Dedifferentiated amniotic fluid mesenchymal stem cell (primary cell): ENCODE measurements at regions not wholly inside any gene's neighbourhood (a gene's known extent, or its start where the extent isn't known, plus 50 kb on each side); places are given as distances from the start of the nearest gene placed in this dataset.

Source experiments
- DNase-seq: peaks from one replicate; pipeline ENCODE4 v3.0.0-alpha.2; 2016; ENCODE audit errors: extremely low spot score

- no peak for DNase-seq
Observed at GRCh38 chr13:59445812-59446211, 717.9 kb downstream of the DIAPH3 start.

GRCh38 chr13:59446391-59446790 is 717.3 kb downstream of the DIAPH3 start:
- DNase-seq: no peak

- DNase-seq: no peak
Observed at GRCh38 chr13:59447031-59447430, 716.7 kb downstream of the DIAPH3 start.

GRCh38 chr13:59447846-59448620 is 715.7 kb downstream of the DIAPH3 start:
- DNase-seq: no peak

- no peak for DNase-seq
Observed at GRCh38 chr13:59449750-59450149, 714.0 kb downstream of the DIAPH3 start.

- no peak for DNase-seq
Observed at GRCh38 chr13:59450229-59450628, 713.5 kb downstream of the DIAPH3 start.

GRCh38 chr13:59451236-59451635 is 712.5 kb downstream of the DIAPH3 start:
- no peak for DNase-seq

GRCh38 chr13:59452189-59452890 is 711.4 kb downstream of the DIAPH3 start:
- DNase-seq: no peak

- DNase-seq: peak; percentile 73
Observed at GRCh38 chr13:59458908-59459579, 704.7 kb downstream of the DIAPH3 start.

GRCh38 chr13:59459972-59460371 is 703.8 kb downstream of the DIAPH3 start:
- no peak for DNase-seq

- no peak for DNase-seq
Observed at GRCh38 chr13:59461411-59461810, 702.3 kb downstream of the DIAPH3 start.

- DNase-seq: no peak
Observed at GRCh38 chr13:59463023-59463422, 700.7 kb downstream of the DIAPH3 start.

- DNase-seq: no peak
Observed at GRCh38 chr13:59464926-59465325, 698.8 kb downstream of the DIAPH3 start.

GRCh38 chr13:59468396-59468795 is 695.3 kb downstream of the DIAPH3 start:
- no peak for DNase-seq

- no peak for DNase-seq
Observed at GRCh38 chr13:59471106-59471505, 692.6 kb downstream of the DIAPH3 start.

GRCh38 chr13:59472134-59472533 is 691.6 kb downstream of the DIAPH3 start:
- DNase-seq: no peak

- no peak for DNase-seq
Observed at GRCh38 chr13:59474696-59475095, 689.0 kb downstream of the DIAPH3 start.

- no peak for DNase-seq
Observed at GRCh38 chr13:59475911-59476310, 687.8 kb downstream of the DIAPH3 start.

- no peak for DNase-seq
Observed at GRCh38 chr13:59476366-59476765, 687.4 kb downstream of the DIAPH3 start.

- DNase-seq: no peak
Observed at GRCh38 chr13:59477011-59477410, 686.7 kb downstream of the DIAPH3 start.

GRCh38 chr13:59478908-59479307 is 684.8 kb downstream of the DIAPH3 start:
- DNase-seq: no peak

GRCh38 chr13:59479629-59480028 is 684.1 kb downstream of the DIAPH3 start:
- no peak for DNase-seq
